HG02840 (cell line): ENCODE measurements at regions not wholly inside any gene's neighbourhood (a gene's known extent, or its start where the extent isn't known, plus 50 kb on each side); places are given as distances from the start of the nearest gene placed in this dataset.

Source experiments
- ATAC-seq: cut with Tn5 transposase; IDR thresholded peaks from one replicate; pipeline ENCODE4 v1.9.1; 2021; ENCODE audit warnings: mild to moderate bottlenecking, moderate library complexity, moderate number of reproducible peaks; ENCODE audit not compliant: unreplicated experiment, low FRiP score

DNA sequence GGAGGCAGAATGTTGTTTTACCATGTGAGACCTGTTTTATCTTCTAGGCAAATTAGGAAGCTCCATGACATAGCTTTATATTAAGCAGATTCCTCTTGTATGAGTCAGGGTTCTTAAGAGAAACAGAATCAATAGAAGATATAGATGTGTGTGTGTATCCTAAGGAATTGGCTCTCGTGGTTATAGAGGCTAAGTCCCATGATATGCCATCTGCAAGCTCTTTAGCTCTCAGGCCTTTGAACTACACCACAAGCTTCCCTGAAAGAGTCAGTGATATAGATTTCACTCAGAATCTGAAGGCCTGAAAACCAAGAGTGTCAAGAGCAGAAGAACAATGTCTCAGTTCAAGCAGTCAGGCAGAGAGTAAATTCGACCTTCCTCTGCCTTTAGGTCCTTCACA is 365.8 kb upstream of the ZNF608 start:
- ATAC-seq = no peak

DNA sequence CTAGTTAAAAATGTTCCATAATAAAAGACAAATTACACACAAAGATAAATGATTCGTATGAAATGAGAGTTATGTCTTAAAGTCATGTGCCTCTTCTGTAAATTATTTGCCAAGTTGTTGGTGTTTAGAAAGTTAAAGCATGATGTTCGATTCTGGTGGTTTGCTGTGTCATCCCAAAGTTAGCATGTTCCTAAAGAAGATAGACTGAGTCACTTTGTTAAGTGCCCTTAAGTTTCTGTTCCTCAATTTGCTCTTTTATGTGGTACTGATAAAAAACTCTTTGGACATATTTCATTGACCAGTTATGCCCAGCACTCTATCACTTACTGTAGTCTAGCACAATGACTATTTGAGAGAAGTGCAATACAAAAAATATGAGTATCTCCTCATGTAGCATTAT is 366.9 kb upstream of the ZNF608 start:
- no peak for ATAC-seq

DNA sequence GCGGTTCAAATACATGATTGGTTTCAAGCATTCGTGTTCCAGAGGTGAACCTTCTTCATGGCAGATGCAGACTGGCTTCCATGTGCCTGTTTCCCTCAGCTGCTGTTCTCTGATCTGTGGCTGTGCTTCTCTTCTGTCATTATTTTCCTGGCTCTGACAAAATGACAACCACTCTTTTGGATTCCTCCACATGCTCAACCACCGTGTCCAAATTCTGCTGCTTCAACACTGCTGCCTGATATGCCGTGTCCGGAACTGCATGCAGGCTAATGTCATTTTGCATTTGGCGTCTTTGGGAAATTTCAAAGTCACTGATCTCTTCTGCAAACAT is 368.7 kb upstream of the ZNF608 start:
- no peak for ATAC-seq

DNA sequence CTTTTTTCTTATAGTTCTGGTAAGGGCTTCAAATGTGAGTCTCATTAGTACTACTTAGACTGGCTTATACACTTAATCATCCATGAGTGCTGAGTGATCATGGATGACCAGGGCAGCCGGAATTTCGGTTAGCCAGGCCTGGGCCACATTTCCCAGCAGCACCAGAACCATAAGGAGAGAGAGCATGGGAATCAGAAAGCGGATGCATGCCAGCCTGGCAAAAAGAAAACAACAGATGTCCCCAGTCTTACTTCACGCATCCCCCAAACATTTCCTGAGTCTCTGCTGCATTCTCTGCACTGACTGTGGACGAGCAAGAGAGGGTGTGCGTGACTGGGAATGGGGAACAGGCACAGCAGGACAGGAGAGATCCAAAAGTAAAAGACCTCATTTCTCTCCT is 371.1 kb upstream of the ZNF608 start:
- no peak for ATAC-seq

GRCh38 chr5:125120012-125120411 is 373.6 kb upstream of the ZNF608 start:
- no peak for ATAC-seq

- ATAC-seq = no peak
Measured at GRCh38 chr5:125125031-125125823, 378.8 kb upstream of the ZNF608 start.

- ATAC-seq = no peak
Measured at GRCh38 chr5:125126050-125126449, 379.6 kb upstream of the ZNF608 start.

- no peak for ATAC-seq
Measured at GRCh38 chr5:125129151-125129806, 382.8 kb upstream of the ZNF608 start.

GRCh38 chr5:125130591-125130990 is 384.2 kb upstream of the ZNF608 start:
- ATAC-seq = no peak

DNA sequence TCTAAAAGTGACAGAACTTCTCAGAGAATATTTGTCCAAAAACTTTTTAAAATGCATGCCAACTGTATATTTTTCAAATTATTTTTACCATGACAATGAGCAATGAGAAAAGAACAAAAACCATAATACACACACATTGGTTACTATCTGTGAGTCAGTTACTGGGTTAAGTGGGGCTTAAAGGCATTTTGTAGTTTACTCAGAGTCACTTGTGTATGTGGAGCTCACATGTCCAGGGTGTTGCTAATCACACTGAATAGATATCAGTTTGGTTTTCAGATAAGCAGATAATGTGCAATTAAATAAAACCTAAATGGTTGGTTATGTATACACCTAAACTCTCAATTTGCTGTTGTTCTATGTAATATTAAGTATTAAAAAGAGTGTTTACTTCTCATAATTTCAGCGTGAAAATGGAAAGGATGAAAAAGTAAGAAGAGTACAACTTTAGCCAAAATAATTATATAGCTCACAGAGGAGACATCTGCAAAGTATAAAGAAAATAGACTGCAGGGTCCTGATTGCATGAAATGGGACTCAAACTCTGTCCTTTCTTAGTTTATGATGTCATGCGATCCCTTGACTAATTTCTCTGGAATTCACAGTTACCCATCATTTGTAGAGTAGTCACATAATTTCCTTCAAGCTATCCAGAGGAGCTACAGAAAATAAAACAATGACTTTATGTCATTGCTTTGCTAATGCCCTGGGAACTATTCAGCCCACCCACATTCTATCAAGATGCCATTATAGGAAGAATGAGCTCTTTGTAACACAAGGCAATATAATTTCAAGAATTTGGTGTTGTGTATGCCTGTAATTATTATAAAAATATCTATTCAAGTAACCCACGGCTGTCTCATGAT is 388.0 kb upstream of the ZNF608 start:
- ATAC-seq = no peak

DNA sequence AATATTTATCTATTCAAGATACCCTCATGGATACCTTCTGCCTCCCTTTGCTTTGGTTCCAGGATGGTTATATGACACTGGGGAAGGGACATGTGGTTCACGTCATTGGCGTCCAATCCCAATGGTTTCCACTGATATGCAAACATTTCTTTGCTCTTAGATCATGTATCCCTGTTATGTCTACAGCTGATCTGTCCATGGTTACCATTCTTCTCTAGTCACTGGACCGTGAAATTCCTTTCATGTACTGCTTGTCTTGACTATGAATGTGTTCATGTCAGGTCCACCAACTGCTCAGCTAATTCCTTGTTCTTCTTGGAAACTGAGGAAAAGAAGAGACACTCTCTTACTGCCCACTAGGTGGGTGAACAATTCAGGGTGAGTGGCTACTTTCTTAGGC is 391.1 kb upstream of the ZNF608 start:
- no peak for ATAC-seq

DNA sequence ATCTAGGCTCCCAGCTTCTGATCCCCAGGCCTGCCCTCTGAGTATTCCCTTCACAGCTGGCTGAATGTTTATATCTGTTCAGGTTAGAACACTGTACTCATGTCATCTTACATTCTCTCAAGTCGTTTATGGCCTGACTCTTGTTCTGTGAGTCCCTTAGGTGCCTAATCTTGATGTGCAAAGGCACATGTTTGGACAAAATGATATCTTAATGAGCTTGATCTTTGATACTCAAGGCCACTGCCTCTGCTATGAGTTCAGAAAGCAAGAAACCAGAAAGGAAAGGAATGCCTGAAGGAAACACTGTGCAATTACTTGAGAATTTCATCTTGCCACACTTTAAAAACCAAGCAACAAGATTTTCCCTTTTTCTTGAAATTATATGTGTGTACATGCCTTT is 391.8 kb upstream of the ZNF608 start:
- ATAC-seq = no peak

GRCh38 chr5:125139590-125139989 is 393.2 kb upstream of the ZNF608 start:
- no peak for ATAC-seq

DNA sequence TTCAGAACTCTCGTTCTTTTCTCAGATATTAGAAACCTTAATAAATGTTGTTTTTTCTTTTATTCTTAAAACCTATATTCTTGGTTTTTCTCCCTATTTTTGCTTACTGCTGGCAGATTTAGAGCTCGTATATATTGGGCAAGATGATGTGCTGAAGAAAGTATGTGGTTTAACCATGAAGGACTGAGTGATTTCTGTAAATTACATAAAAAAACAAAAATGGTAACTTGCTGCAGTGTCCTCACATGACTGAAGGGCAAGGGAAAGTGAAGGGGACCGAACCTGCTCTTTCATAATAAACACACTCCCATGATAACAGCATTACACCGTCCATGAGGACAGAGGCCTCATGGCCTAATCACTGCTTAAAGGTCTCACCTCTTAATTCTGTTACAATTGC is 393.8 kb upstream of the ZNF608 start:
- ATAC-seq = no peak

- no peak for ATAC-seq
Measured at GRCh38 chr5:125140855-125141254, 394.4 kb upstream of the ZNF608 start.

DNA sequence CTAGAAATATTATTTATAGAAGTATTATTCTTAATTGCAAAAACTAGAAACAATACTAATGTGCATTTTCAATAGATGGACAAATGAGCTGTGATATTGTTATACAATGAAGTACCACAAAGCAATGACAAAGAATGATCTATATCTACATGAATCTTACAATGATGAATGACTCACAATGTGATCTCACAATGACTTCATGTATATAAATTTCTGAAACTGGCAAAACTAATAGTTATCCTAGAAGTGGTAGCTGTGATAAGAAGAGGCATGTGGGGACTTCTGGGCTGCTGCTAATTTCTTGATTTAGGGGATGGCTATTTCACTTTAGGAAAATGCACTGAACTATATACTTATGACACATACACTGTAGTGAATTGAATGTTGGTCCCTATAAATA is 396.0 kb upstream of the ZNF608 start:
- no peak for ATAC-seq

- ATAC-seq = no peak
Measured at GRCh38 chr5:125143011-125143410, 396.6 kb upstream of the ZNF608 start.

- ATAC-seq = no peak
Measured at GRCh38 chr5:125148076-125148475, 401.6 kb upstream of the ZNF608 start.

DNA sequence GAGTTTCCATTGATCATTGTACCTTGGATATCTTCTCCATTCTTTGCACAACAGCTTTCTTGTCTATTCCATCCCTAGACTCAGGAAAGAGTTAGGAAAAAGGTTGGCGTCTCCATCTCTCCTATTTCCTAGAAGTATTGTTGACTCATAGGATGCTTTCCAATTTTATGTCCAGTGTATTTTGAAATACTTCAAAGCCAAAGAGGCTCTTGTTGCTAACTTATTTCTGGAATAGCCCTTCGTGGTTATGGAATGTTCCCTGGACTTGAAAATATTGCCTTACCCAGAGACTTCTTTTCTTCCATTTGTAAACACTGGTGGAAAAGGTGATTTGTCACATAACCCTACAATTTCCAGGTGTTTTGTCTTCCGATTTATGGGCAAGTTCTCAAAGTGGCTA is 402.3 kb upstream of the ZNF608 start:
- no peak for ATAC-seq

DNA sequence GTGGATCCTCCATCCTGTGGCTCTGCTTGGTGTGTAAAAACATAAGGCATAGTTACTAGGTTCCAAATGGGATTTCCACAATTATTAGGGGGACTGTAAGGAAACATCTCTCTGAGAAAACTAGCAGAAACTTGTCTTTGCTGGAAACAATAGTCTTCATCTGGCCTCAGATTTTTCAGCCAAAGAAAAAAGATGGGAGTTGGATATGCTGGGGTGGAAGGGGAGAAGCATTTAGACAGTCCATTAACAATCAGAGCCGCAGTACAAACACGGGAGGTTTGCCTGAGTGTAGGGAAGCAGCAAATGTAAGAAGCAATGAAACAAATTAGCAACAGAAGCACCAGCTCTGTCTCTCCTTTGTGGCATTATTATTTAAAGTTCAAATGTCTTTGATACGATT is 402.7 kb upstream of the ZNF608 start:
- ATAC-seq = no peak

DNA sequence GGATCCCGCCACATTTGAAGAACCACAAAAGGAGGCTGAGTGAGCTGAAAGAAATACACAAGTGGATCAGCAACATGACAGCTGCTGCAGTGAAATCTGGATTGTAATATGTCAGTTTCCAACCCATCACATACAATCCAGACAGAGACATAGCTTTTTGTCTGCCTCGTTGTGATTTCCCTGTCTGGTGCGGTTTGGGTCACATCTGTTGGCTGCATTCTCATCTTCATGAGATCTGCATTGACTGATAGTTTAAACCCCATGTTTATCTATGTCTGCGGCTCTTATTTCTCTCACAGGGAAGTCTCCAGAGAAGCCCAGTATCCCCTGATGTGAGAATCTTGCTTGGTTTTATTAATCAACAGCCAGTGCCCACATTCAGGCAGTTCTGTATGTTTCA is 403.1 kb upstream of the ZNF608 start:
- ATAC-seq = no peak
